Kidney glomerular epithelial cell (primary cell): ENCODE measurements at regions not wholly inside any gene's neighbourhood (a gene's known extent, or its start where the extent isn't known, plus 50 kb on each side); places are given as distances from the start of the nearest gene placed in this dataset.
A peak's percentile ranks its signal among the peaks of the same experiment; 100 is the strongest.

ENCODE experiments used
- DNase-seq: peaks from one replicate; lab custom pipeline; 2025; lab: John Stamatoyannopoulos, UW

- DNase-seq: no peak
Observed at GRCh38 chr18:44133483-44133882, 547.2 kb upstream of the SETBP1 start.

GRCh38 chr18:44134447-44134846, 546.2 kb upstream of the SETBP1 start:
- DNase-seq: no peak

- DNase-seq: no peak
Observed at GRCh38 chr18:44135741-44136140, 544.9 kb upstream of the SETBP1 start.

- DNase-seq: no peak
Observed at GRCh38 chr18:44136326-44136725, 544.4 kb upstream of the SETBP1 start.

- DNase-seq: peak; percentile 71
Observed at GRCh38 chr18:44143072-44143471, 537.6 kb upstream of the SETBP1 start.

- DNase-seq: peak; percentile 90
Observed at GRCh38 chr18:44149706-44150105, 531.0 kb upstream of the SETBP1 start.

DNA sequence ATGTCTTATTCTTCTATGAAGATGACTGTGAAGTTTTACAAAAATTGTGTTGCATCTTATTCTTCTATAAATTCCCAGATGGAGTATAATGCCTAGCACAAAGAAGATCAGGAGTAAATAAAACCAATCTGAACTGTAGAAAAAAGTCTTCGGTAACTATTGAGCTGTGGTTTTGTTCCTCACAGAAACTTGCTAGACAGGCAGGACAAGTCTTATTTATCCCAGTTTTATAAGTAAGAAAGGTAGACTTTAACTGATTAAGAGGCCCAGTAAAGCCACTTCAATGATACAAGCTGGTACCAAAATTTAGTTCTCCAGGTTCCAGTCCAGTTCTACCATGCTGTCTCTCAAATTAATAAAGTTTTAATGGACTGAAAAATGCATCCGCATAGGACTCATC, 526.7 kb upstream of the SETBP1 start:
- DNase-seq: no peak

DNA sequence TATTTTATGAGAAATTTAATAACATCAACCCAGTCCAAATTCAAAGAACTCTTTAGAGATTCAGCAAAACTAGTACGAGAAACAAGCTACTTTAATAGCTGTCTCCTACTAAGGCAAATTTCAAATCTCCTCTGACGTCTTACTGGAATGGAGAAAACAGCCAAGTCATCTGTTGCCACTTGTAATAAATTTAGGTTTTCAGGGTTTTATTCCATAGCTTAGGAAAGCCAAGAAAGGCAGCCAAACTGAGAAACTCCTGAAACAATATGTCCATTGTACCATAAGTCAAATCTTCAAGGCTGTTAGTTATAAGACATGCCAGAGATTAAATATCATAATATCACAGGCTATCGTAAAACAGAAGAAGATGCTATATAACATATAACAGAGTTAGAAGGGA, 524.6 kb upstream of the SETBP1 start:
- no peak for DNase-seq

DNA sequence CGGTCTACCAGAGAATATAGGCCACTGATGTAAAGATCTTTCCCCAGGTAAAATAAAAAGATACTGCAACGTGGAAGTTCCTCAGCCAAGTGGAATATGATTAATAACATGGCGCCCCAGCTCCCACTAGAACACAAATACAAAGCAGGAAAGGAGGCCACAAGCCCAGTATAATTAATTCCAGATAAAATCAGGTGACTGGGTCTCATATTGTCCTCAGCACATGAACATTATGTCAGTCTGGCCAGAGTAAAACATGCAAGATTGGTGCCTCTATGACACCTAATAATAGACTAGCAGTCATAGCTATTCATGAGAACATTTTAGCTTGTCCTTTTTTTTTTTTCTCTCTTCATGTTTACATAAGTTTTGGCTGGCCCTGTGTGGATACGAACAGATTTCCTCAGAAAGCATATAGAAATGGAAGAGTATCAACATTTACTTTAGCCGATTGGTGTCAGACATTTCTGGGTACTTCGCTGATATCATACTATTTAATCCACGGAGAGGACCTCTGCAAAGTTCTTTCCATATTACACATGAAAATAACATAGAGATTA, 523.8 kb upstream of the SETBP1 start:
- no peak for DNase-seq

GRCh38 chr18:44170208-44170880, 510.3 kb upstream of the SETBP1 start:
- DNase-seq: no peak

DNA sequence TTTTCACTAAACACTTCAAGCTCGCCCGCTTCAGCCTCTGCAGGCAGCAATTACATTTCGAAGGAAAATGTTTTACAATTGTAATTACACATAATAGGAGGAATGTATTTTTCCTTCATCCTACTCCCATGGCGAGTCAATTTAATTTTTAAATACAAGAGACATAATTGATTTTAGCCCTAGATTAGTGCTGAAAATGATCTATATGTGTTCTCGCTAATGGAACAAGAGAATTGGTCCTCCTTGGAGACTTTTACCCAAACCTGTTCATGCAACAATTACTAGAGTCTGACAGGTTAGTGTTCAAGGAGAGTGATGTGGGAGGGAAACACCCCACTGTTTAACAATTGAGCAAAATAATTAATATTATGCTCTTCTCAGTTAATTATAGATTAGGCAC, 509.4 kb upstream of the SETBP1 start:
- no peak for DNase-seq

- no peak for DNase-seq
Observed at GRCh38 chr18:44175891-44176290, 504.8 kb upstream of the SETBP1 start.

DNA sequence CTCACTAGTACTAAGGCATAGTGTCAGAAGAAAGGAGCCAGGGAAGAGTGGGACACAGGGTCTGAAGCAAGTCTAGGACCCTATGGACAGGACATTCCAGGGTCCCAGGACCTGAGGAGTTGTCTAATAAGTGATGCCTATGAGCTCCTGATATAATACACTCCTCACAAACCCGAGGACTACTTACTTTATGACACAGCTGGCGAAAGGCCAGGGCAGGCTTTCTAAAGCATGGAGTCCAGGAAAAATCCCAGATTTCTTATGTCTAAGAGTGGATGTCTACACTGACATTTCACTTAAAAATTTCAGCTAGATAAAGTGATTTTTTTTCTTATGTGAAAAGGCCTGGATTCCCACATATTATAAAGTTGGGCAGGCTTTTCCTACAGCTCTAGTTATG, 502.2 kb upstream of the SETBP1 start:
- DNase-seq: no peak

GRCh38 chr18:44179693-44180092, 501.0 kb upstream of the SETBP1 start:
- DNase-seq: no peak

- no peak for DNase-seq
Observed at GRCh38 chr18:44180683-44181082, 500.0 kb upstream of the SETBP1 start.

DNA sequence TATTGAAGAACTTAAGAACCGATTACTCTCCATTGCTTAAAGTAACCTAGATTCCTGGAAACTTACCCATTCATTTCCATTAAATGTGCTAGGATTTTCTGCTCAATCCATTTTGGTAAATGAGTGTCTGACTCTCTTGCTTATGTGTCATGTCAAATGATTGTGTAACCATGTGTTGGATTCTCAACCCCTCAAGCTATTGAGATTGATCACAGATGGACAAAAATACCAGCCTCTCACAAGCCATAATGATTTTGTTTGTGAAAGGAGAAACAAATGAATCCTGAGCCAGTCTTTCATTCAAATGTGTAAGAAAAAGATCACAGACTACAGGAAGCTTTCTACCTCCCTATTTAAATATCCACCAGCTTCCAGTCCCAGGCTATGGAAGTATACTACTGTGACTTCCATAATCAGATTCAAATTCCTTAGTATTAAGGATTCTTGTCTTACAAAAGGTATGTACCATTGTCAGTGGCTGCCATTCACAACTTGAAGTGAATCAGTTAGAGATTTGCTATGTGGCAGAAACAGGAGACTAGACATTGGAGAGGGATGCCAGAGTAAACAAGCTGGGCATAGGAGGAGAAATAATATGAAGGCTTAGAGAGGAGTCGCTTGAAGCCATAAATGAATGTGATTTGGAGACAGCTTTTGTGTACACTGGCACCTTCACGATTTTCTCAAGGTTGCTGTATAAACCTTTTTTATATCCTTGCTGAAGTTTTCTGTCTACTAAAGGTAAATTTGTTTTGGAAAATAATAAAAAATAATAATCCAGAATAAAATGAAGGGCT, 498.5 kb upstream of the SETBP1 start:
- no peak for DNase-seq

- peak; percentile 10 for DNase-seq
Observed at GRCh38 chr18:44186001-44186400, 494.7 kb upstream of the SETBP1 start.

DNA sequence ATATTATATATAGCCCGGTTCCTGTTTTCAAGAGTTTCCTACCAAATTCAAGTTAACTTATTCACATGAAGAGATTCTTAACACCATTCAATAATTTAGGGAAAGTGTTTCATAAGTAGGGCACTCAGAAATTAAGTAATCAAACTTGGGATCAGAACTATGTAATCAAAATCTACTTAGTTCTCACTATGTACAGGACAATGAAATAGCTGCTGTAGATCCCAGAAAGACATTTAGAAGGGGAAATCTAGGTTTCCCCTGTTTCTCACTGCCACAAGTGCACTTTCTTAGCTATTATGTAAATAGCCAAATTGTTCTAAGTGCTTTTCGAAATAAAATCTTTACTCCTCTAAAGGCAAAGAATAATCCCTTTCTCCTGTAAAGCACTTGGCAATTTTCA, 493.6 kb upstream of the SETBP1 start:
- DNase-seq: no peak

GRCh38 chr18:44195394-44196140, 485.1 kb upstream of the SETBP1 start:
- DNase-seq: no peak

DNA sequence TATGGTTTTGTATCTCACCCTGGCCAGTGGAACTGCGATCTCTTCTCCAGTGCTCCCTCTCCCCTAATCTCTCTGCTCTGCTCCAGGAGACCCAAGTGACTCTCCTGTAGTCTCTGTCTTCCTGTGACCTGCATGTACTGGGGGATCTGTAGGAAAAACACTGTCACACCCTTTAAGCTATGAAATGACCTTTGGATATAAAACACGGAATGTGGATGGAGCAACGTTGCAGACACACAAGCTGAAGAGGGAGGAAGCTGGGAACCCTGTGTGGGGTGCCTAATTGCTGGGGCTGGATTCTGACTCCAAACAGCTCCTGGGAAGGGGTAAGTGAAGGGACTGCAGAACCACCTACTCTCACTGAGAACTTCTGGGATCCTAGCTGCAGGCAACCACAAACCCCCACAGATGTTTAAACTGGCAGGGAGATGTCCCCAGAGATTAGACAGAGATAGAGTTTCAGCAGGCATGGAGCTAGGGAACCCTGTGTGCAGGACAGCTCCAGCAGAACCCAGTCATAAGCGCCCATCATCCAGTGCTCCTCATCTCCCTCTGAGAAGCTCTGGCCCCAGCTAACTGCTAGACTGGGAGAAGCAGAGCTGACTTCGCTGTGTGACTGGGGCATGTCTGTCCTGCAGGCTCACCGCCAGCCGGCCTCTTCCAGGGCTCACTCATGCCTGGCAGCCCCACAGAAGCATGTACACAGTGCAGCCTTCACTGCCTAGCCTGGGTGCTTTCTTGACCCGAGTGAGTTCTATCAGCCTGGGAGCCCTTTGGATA, 482.7 kb upstream of the SETBP1 start:
- DNase-seq: no peak

- no peak for DNase-seq
Observed at GRCh38 chr18:44198612-44199284, 481.9 kb upstream of the SETBP1 start.
